ENCODE measurements at regions not wholly inside any gene's neighbourhood (a gene's known extent, or its start where the extent isn't known, plus 50 kb on each side); places are given as distances from the start of the nearest gene placed in this dataset.

DNA sequence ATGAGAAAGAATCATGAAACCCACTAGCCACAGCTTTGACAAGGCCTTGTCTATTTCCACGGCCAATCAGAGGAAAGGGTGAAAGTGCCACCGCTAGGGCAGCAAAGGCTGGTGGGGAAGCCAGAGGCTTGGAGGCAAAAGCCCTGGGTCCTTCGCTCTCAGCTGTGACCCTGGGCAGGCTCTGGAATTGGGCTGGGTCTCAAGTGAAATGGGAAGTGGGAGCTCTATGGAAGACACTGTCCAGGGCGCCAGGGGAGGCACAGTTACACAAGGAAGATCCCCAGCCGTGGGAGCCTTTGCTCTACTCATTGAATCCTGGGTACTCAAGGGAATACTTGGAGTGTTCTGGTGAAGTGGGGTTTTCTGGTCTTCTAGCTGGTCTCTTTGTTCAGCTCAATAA is 136.2 kb downstream of the ASB7 start:
- 80 to 90% methylated on average over 4 to 5 of the region's 5 CpGs for WGBS, 2 experiments (ENCODE audit: insufficient coverage in 2 of 2)
- no peaks in the 10 kb centered on the region for H3K4me1 ChIP-seq (ENCODE audit: control insufficient read depth, insufficient read depth, low read length, poor library complexity, severe bottlenecking)
- H3K36me3 ChIP-seq (ENCODE audit: control insufficient read depth, insufficient read depth, low read length), result no peaks in the 10 kb centered on the region
- no peaks in the 10 kb centered on the region for H3K9me3 ChIP-seq (ENCODE audit: control insufficient read depth, low read length)
- H3K4me3 ChIP-seq (ENCODE audit: extremely low read depth, insufficient read depth, low read length, poor library complexity, severe bottlenecking), result no peak overlapping the region
- H3K27ac ChIP-seq (ENCODE audit: low read depth, low read length, severe bottlenecking), result no peak overlapping the region

DNA sequence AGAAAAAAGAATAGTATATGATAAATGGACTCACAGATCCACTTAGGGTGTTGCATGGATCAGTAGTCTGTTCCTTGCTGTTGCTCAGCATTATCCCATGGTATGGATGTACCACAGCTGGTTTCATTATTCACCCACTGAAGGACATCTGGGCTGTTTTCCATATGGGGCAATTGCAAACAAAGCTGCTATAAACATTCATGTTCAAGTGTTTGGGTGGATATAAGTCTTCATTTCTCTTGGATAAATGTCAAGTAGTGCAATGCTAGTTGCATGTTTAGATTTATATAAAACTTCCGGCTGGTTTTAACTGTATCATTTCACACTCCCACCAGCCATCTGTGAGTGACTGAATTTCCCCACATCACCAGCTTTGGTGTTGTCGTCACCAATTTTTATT is 137.7 kb downstream of the ASB7 start:
- no peaks in the 10 kb centered on the region for H3K4me1 ChIP-seq (ENCODE audit: control insufficient read depth, insufficient read depth, low read length, poor library complexity, severe bottlenecking)
- H3K9me3 ChIP-seq (ENCODE audit: control insufficient read depth, low read length), result no peaks in the 10 kb centered on the region
- H3K36me3 ChIP-seq (ENCODE audit: control insufficient read depth, insufficient read depth, low read length), result no peaks in the 10 kb centered on the region
- H3K27ac ChIP-seq (ENCODE audit: low read depth, low read length, severe bottlenecking), result no peak overlapping the region
- no CpG with 5 or more reads among the region's 2 CpGs for WGBS, 2 experiments (ENCODE audit: insufficient coverage in 2 of 2)
- no peak overlapping the region for H3K4me3 ChIP-seq (ENCODE audit: extremely low read depth, insufficient read depth, low read length, poor library complexity, severe bottlenecking)

DNA sequence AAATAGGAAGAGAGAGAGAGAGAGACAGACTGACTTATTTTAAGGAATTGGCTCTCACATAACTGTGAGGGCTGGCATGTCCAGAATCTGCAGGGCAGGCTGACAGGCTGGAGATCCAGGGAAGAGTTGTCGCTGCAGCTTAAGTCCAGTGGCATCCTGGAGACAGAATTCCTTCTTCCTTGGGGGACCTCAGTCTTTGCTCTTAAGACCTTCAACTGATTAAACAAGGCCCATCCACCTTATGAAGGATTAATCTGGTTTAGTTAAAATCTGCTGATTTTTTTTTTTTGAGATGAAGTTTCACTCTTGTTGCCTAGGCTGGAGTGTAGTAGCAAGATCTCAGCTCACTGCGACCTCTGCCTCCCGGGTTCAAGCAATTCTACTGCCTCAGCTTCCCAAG is 128.0 kb upstream of the ALDH1A3 start:
- Histone ChIP-seq H3K4me3 (ENCODE audit: extremely low read depth, insufficient read depth, low read length, poor library complexity, severe bottlenecking) (no peak overlapping the region), H3K27ac (ENCODE audit: low read depth, low read length, severe bottlenecking) (no peak overlapping the region), H3K4me1 (ENCODE audit: control insufficient read depth, insufficient read depth, low read length, poor library complexity, severe bottlenecking) (no peaks in the 10 kb centered on the region), H3K36me3 (ENCODE audit: control insufficient read depth, insufficient read depth, low read length) (no peaks in the 10 kb centered on the region), H3K9me3 (ENCODE audit: control insufficient read depth, low read length) (no peaks in the 10 kb centered on the region)
- WGBS, 2 experiments (ENCODE audit: insufficient coverage in 2 of 2), result 94 to 100% methylated on average over 2 of the region's 3 CpGs

DNA sequence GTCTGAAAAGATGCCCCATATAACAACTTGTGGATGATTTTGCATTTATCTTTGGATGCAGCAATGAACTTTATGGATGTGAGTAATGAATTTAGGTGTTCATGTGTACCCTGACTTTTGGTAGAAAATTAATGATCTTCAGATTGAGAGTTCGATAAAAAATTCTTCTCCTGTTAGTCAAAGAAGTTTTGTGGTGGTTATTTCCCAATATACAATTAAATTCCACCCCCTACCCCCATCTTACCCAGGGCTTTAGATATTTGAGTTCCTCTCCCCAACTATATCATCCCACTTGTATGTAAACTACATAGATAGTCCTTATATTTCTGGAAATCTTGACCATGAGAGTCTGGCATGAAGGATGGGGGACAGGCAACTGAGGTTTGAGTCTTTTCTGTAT is 126.1 kb upstream of the ALDH1A3 start:
- Histone ChIP-seq H3K9me3 (ENCODE audit: control insufficient read depth, low read length) (no peaks in the 10 kb centered on the region), H3K4me1 (ENCODE audit: control insufficient read depth, insufficient read depth, low read length, poor library complexity, severe bottlenecking) (no peaks in the 10 kb centered on the region), H3K4me3 (ENCODE audit: extremely low read depth, insufficient read depth, low read length, poor library complexity, severe bottlenecking) (no peak overlapping the region), H3K36me3 (ENCODE audit: control insufficient read depth, insufficient read depth, low read length) (no peaks in the 10 kb centered on the region), H3K27ac (ENCODE audit: low read depth, low read length, severe bottlenecking) (no peak overlapping the region)
- no CpG with 5 or more reads among the region's 1 CpG for whole genome bisulfite sequencing, 2 experiments (ENCODE audit: insufficient coverage in 2 of 2)

DNA sequence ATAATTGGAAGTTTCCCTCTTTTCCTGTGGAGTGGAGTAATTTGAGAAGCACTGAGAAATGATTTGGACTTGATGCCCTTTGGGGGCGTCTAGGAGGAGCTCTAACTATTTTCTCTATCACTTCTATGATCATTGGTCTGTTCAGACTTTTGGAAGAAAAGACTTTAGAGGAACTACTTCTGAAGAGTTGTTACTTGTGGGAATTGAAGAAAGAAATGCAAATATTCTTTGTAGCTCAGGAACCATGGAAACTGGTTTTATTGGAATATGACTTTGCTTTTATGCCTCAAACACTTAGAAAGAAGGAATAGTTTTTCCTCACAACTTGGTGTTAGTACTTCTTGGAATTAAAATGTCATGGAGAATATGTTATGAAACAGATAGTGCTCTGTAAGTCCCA is 122.0 kb upstream of the ALDH1A3 start:
- Histone ChIP-seq H3K9me3 (ENCODE audit: control insufficient read depth, low read length) (no peaks in the 10 kb centered on the region), H3K36me3 (ENCODE audit: control insufficient read depth, insufficient read depth, low read length) (no peaks in the 10 kb centered on the region), H3K4me3 (ENCODE audit: extremely low read depth, insufficient read depth, low read length, poor library complexity, severe bottlenecking) (no peak overlapping the region), H3K4me1 (ENCODE audit: control insufficient read depth, insufficient read depth, low read length, poor library complexity, severe bottlenecking) (peaks cover 8% of the 10 kb centered on the region), H3K27ac (ENCODE audit: low read depth, low read length, severe bottlenecking) (no peak overlapping the region)
- no CpG with 5 or more reads among the region's 1 CpG for WGBS, 2 experiments (ENCODE audit: insufficient coverage in 2 of 2)

DNA sequence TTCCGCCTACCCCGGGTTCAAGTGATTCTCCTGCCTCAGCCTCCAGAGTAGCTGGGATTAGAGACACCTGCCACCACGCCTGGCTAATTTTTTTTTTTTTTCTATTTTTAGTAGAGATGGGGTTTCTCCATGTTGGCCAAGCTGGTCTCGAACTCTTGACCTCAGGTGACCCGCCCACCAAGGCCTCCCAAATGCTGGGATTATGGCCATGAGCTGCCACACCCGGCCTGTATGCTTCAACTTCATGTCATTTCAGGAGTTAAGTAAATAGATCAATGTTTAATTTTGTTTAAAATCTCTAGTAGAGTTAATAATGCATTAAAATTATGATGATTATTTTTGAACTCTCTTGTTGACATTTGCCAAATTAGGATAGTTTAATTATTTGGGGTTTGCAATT is 121.1 kb upstream of the ALDH1A3 start:
- Histone ChIP-seq H3K9me3 (ENCODE audit: control insufficient read depth, low read length) (no peaks in the 10 kb centered on the region), H3K4me1 (ENCODE audit: control insufficient read depth, insufficient read depth, low read length, poor library complexity, severe bottlenecking) (peaks cover 10% of the 10 kb centered on the region), H3K4me3 (ENCODE audit: extremely low read depth, insufficient read depth, low read length, poor library complexity, severe bottlenecking) (no peak overlapping the region), H3K36me3 (ENCODE audit: control insufficient read depth, insufficient read depth, low read length) (no peaks in the 10 kb centered on the region), H3K27ac (ENCODE audit: low read depth, low read length, severe bottlenecking) (no peak overlapping the region)
- 80 to 96% methylated on average over 2 to 4 of the region's 6 CpGs for whole genome bisulfite sequencing, 2 experiments (ENCODE audit: insufficient coverage in 2 of 2)

DNA sequence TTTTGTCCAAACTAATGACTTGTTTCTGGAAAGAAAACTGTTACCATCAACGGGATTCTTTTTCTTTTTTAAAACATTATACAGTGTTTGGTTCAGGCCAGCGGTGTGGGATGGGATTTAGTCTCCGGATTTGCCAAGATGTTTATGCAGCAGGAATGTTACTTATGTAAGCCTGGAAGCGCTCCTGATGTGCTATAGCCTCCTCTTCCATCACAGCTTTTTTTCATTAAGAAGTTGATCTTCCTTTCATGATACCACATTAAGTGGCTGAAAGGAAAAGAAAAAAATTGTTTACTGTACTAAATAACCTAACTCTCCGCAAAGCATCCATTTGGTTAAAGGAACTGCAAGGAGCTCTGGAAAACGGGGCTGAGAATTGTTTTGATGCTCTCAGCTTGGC is 120.5 kb upstream of the ALDH1A3 start:
- no peaks in the 10 kb centered on the region for H3K36me3 ChIP-seq (ENCODE audit: control insufficient read depth, insufficient read depth, low read length)

DNA sequence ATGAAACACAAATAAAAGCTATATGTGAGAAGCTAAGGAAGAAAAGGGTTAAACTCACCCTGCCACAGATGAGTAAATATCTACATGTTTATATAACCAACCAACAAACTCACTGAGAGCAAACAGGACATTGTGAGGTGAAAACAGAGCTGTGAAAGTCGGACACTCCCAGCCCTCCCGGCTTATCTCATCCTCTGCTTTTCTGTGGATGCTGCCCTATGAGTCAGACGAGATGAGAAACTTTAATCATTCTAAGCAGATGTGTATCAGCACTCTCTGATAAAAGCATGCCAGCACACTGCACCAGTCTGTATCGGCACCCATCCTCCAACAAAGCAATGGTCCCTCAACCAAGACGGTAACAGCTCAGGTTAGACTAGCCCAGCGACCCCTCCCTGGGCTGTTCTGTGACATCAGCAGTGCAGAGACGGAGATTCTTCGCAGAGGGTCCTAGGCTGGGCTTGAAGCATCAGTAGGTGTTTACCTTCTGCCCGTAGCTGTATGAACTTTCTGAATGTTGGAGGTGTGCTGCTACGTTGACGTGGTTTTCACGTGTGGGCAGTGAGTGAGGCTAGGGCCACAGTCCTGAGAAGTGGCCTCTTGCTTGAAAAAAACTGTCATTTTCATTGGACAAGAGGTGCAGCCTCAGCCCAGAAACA is 119.8 kb upstream of the ALDH1A3 start:
- no peaks in the 10 kb centered on the region for H3K36me3 ChIP-seq (ENCODE audit: control insufficient read depth, insufficient read depth, low read length)
- peak overlapping the region; percentile 90 for H3K27ac ChIP-seq (ENCODE audit: low read depth, low read length, severe bottlenecking)
- no peak overlapping the region for H3K4me3 ChIP-seq (ENCODE audit: extremely low read depth, insufficient read depth, low read length, poor library complexity, severe bottlenecking)
- no peaks in the 10 kb centered on the region for H3K9me3 ChIP-seq (ENCODE audit: control insufficient read depth, low read length)
- 59 to 62% methylated on average over 10 of the region's 12 CpGs for WGBS, 2 experiments (ENCODE audit: insufficient coverage in 2 of 2)
- peaks cover 19% of the 10 kb centered on the region for H3K4me1 ChIP-seq (ENCODE audit: control insufficient read depth, insufficient read depth, low read length, poor library complexity, severe bottlenecking)

More for the DNA sequence above, 120.5 kb upstream of the ALDH1A3 start:
- no peak overlapping the region for H3K4me3 ChIP-seq (ENCODE audit: extremely low read depth, insufficient read depth, low read length, poor library complexity, severe bottlenecking)
- no CpG with 5 or more reads among the region's 6 CpGs for WGBS, 2 experiments (ENCODE audit: insufficient coverage in 2 of 2)
- H3K9me3 ChIP-seq (ENCODE audit: control insufficient read depth, low read length), result no peaks in the 10 kb centered on the region
- peaks cover 15% of the 10 kb centered on the region for H3K4me1 ChIP-seq (ENCODE audit: control insufficient read depth, insufficient read depth, low read length, poor library complexity, severe bottlenecking)
- peak overlapping the region; percentile 90 for H3K27ac ChIP-seq (ENCODE audit: low read depth, low read length, severe bottlenecking)

DNA sequence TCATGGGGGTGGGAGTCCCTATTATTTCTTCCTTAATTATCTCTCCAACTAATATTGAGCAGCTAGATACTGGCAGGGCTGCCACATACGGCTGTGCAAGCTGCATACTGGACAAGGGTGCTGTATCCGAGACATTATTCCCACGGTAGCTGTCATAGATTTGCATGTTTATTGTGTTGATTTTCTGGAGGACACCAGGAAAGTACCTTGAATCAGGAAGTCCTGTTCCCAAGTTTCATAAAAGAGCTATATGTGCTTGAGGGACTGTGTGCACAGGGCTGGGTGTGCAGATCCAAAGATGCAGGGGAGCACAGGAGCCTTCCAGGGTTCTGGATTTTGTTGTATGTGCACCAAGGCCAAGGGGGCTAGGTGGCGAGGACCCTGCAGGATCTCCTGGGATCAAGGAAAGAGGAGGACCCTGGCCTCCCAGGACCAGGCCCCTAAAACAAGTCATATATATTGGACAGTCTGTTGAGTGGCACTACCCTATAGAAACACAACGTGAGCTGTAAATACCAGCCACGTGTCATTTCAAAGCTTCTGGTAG is 119.2 kb upstream of the ALDH1A3 start:
- Histone ChIP-seq H3K36me3 (ENCODE audit: control insufficient read depth, insufficient read depth, low read length) (no peaks in the 10 kb centered on the region), H3K9me3 (ENCODE audit: control insufficient read depth, low read length) (no peaks in the 10 kb centered on the region), H3K27ac (ENCODE audit: low read depth, low read length, severe bottlenecking) (peak overlapping the region; percentile 90), H3K4me3 (ENCODE audit: extremely low read depth, insufficient read depth, low read length, poor library complexity, severe bottlenecking) (no peak overlapping the region), H3K4me1 (ENCODE audit: control insufficient read depth, insufficient read depth, low read length, poor library complexity, severe bottlenecking) (peaks cover 19% of the 10 kb centered on the region)
- 86 to 95% methylated on average over 4 of the region's 6 CpGs for WGBS, 2 experiments (ENCODE audit: insufficient coverage in 2 of 2)

DNA sequence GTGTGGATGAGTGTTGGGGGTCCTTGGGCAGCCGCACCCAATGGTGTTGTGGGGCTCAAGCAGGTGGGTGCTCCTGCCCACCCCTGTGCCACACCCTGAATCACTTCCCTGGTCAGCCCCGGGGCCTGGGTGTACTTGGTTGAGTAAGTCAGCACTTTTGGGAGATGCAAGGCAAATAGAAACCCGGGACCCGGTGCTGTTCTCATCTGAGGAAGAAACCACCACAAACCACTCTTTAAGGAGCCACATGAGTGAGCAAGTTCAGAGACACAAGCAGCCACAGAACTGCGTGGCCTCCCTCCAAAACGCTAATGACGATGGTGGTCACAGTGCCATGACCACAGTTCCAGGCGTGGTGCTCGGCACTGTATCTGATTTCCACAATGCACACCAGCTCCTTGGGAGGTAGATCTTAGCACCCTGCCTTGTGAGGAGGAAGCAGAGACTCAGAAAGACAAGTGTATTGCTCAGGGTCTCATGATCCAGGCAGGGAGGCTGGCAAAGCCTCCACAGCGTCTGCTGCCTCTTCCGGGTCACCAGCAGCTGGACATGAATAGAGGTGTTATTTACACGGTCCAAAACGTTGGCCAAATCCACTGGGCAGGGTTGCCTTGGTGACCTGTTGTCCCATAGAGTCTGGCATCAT is 118.2 kb upstream of the ALDH1A3 start:
- Histone ChIP-seq H3K4me3 (ENCODE audit: extremely low read depth, insufficient read depth, low read length, poor library complexity, severe bottlenecking) (no peak overlapping the region), H3K4me1 (ENCODE audit: control insufficient read depth, insufficient read depth, low read length, poor library complexity, severe bottlenecking) (peaks cover 24% of the 10 kb centered on the region), H3K9me3 (ENCODE audit: control insufficient read depth, low read length) (no peaks in the 10 kb centered on the region), H3K36me3 (ENCODE audit: control insufficient read depth, insufficient read depth, low read length) (no peaks in the 10 kb centered on the region), H3K27ac (ENCODE audit: low read depth, low read length, severe bottlenecking) (no peak overlapping the region)
- 89 to 96% methylated on average over 11 to 12 of the region's 13 CpGs for WGBS, 2 experiments (ENCODE audit: insufficient coverage in 2 of 2)

DNA sequence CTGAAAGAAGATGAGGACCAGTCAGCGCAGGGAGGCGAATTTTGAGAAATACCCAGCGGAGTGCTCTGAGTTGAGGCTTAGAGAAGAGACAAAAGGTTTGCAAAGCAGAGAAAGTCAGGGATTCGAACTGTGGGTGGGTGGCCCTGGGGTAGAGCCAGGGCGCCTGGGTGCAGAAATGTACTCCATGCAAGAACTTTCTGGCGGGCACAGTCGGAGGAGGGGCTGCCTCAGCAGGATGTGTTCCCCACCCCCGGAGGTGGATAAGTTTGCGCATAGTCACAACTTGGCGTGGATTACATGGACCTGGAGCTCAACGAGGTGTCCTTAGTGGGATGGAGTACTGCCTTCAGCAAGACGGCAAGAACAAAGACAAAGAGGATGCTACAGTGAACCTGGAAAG is 117.3 kb upstream of the ALDH1A3 start:
- no peaks in the 10 kb centered on the region for H3K9me3 ChIP-seq (ENCODE audit: control insufficient read depth, low read length)
- peaks cover 25% of the 10 kb centered on the region for H3K4me1 ChIP-seq (ENCODE audit: control insufficient read depth, insufficient read depth, low read length, poor library complexity, severe bottlenecking)
- WGBS, 2 experiments (ENCODE audit: insufficient coverage in 2 of 2), result 85 to 87% methylated on average over 11 to 12 of the region's 12 CpGs
- no peaks in the 10 kb centered on the region for H3K36me3 ChIP-seq (ENCODE audit: control insufficient read depth, insufficient read depth, low read length)
- no peak overlapping the region for H3K27ac ChIP-seq (ENCODE audit: low read depth, low read length, severe bottlenecking)
- H3K4me3 ChIP-seq (ENCODE audit: extremely low read depth, insufficient read depth, low read length, poor library complexity, severe bottlenecking), result no peak overlapping the region

Data from mesodermal cell (in vitro differentiated cells).